ENCODE measurements at regions not wholly inside any gene's neighbourhood (a gene's known extent, or its start where the extent isn't known, plus 50 kb on each side); places are given as distances from the start of the nearest gene placed in this dataset.
"Not testable (repeated sequence)": the region's sequence is repeated elsewhere in the genome, so short reads cannot be mapped to it uniquely, and the experiment has no call there.

- not testable (repeated sequence) for DNase-seq
These were observed 57.8 kb upstream of the RASSF3 start for GRCh38 chr12:64552510-64552909.

GRCh38 chr12:64553689-64554088 is 56.6 kb upstream of the RASSF3 start:
- not testable (repeated sequence) for DNase-seq

- no peak for DNase-seq
These were observed 54.1 kb upstream of the RASSF3 start for GRCh38 chr12:64556231-64556630.

DNA sequence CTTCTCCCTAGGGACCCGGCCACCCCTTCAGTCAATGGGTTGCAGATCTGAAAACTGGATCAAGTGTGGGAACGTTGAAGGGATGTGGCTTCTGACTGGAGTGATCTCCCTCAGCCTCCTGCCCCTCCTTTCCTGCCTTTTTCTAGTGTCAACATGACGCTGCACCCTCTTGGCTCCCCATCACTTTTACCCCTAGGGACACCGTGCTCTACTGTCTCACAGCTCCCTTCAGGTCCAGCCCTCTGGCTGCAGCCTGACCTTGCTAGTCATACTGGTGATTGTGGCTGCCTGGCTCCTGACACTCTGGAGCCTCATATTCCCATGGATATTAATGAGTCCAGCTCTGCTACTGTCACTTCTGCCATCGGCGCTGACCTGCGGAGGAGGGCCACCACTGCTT is 51.5 kb upstream of the RASSF3 start:
- DNase-seq: no peak

GRCh38 chr12:64560396-64561301 is 49.6 kb upstream of the RASSF3 start:
- DNase-seq: peak; percentile 55
